Thoracic aorta (tissue), 2 donors: ENCODE measurements at regions not wholly inside any gene's neighbourhood (a gene's known extent, or its start where the extent isn't known, plus 50 kb on each side); places are given as distances from the start of the nearest gene placed in this dataset.

Experiments used
- ATAC-seq: fragments of 150-250 bp; one replicate; pipeline ENCODE4 v1.8.0; 2017; ENCODE audit warnings: low read depth; ENCODE audit not compliant: insufficient number of reproducible peaks, low FRiP score
- DNase-seq: peaks from one replicate; pipeline ENCODE4 v3.0.0-alpha.2; 2020; ENCODE audit warnings: low spot score
- H3K27ac ChIP-seq, 2 donors: fragments of 200-600 bp; sonication (generic); 1 replicate in 1 of 2; 2 replicates in 1 of 2; pipeline ENCODE4 v1.5.1; 2016; ENCODE audit warnings: mild to moderate bottlenecking in 2 of 2, moderate library complexity in 2 of 2
- H3K27me3 ChIP-seq: fragments of 200-600 bp; sonication (generic); replicated peaks from 2 replicates; pipeline ENCODE4 v1.6.0; 2016; ENCODE audit warnings: mild to moderate bottlenecking; ENCODE audit not compliant: insufficient read depth
- H3K36me3 ChIP-seq: fragments of 200-600 bp; sonication (generic); one replicate; pipeline ENCODE4 v1.5.1; 2016
- H3K4me1 ChIP-seq, 2 donors: fragments of 200-600 bp; sonication (generic); 1 replicate in 1 of 2; 2 replicates in 1 of 2; pipeline versions ENCODE4 v1.5.1 to v1.6.0; 2016; ENCODE audit warnings: low read depth in 2 of 2, mild to moderate bottlenecking in 1 of 2; ENCODE audit not compliant: control insufficient read depth in 1 of 2
- H3K4me3 ChIP-seq: fragments of 200-600 bp; sonication (generic); 2 replicates; pipeline ENCODE4 v1.5.1; 2016; ENCODE audit warnings: mild to moderate bottlenecking
- H3K9me3 ChIP-seq: fragments of 200-600 bp; sonication (generic); 2 replicates; pipeline ENCODE4 v1.5.1; 2016
- CTCF ChIP-seq: fragments of 200-600 bp; sonication (generic); IDR thresholded peaks from one replicate; pipeline ENCODE4 v1.5.1; 2019; ENCODE audit warnings: antibody characterized with exemption

- no peak for TF ChIP-seq CTCF
- no peaks in the 10 kb centered on the region for H3K27me3 ChIP-seq
- ATAC-seq: no peak
- DNase-seq: no peak
- H3K4me3 ChIP-seq: no peak overlapping the region
- H3K9me3 ChIP-seq: no peaks in the 10 kb centered on the region
- no peaks in the 10 kb centered on the region for H3K4me1 ChIP-seq
- H3K27ac ChIP-seq: no peak overlapping the region
- no peaks in the 10 kb centered on the region for H3K36me3 ChIP-seq
These were observed 738.8 kb downstream of the HDGFL1 start for GRCh38 chr6:23308166-23308565.

GRCh38 chr6:23311211-23311610, 741.8 kb downstream of the HDGFL1 start:
- ATAC-seq (no peak), DNase-seq (no peak)
- Histone ChIP-seq H3K36me3 (no peaks in the 10 kb centered on the region), H3K27ac (no peak overlapping the region), H3K9me3 (no peaks in the 10 kb centered on the region), H3K4me3 (no peak overlapping the region), H3K4me1 (no peaks in the 10 kb centered on the region), H3K27me3 (no peaks in the 10 kb centered on the region)
- no peak for TF ChIP-seq CTCF

- DNase-seq (no peak), ATAC-seq (no peak)
- Histone ChIP-seq H3K27ac (no peak overlapping the region), H3K9me3 (no peaks in the 10 kb centered on the region), H3K4me1 (no peaks in the 10 kb centered on the region), H3K4me3 (no peak overlapping the region), H3K27me3 (no peaks in the 10 kb centered on the region), H3K36me3 (no peaks in the 10 kb centered on the region)
- no peak for TF ChIP-seq CTCF
These were observed 746.8 kb downstream of the HDGFL1 start for GRCh38 chr6:23316131-23316530.

GRCh38 chr6:23316931-23317330, 747.6 kb downstream of the HDGFL1 start:
- Histone ChIP-seq H3K36me3 (no peaks in the 10 kb centered on the region), H3K27me3 (no peaks in the 10 kb centered on the region), H3K9me3 (no peaks in the 10 kb centered on the region), H3K27ac (no peak overlapping the region), H3K4me3 (no peak overlapping the region), H3K4me1 (no peaks in the 10 kb centered on the region)
- ATAC-seq: no peak
- no peak for TF ChIP-seq CTCF
- no peak for DNase-seq

- no peak for DNase-seq
- Histone ChIP-seq H3K4me3 (no peak overlapping the region), H3K4me1 (no peaks in the 10 kb centered on the region), H3K27me3 (no peaks in the 10 kb centered on the region), H3K9me3 (no peaks in the 10 kb centered on the region), H3K36me3 (no peaks in the 10 kb centered on the region), H3K27ac (no peak overlapping the region)
- TF ChIP-seq CTCF: no peak
- ATAC-seq: no peak
These were observed 750.2 kb downstream of the HDGFL1 start for GRCh38 chr6:23319582-23319981.
